Stimulated activated CD4-positive, alpha-beta T cell treated with anti-CD3 and anti-CD28 coated beads, Interleukin-1b, Interleukin-23, amount 100 ng/mL, for 4 hours (primary cell): ENCODE measurements at regions not wholly inside any gene's neighbourhood (a gene's known extent, or its start where the extent isn't known, plus 50 kb on each side); places are given as distances from the start of the nearest gene placed in this dataset.
"Not testable (repeated sequence)": the region's sequence is repeated elsewhere in the genome, so short reads cannot be mapped to it uniquely, and the experiment has no call there.

Experiments used
- DNase-seq, 2 donors: peaks; one replicate each; pipeline ENCODE4 v3.0.0-alpha.2; 2020; ENCODE audit warnings: low read depth in 2 of 2

- no peak for DNase-seq
Observed at GRCh38 chr13:48843630-48844380, 131.9 kb upstream of the FNDC3A start.

GRCh38 chr13:48844676-48845075, 131.0 kb upstream of the FNDC3A start:
- no peak for DNase-seq

GRCh38 chr13:48849515-48849914, 126.2 kb upstream of the FNDC3A start:
- no peak for DNase-seq

DNA sequence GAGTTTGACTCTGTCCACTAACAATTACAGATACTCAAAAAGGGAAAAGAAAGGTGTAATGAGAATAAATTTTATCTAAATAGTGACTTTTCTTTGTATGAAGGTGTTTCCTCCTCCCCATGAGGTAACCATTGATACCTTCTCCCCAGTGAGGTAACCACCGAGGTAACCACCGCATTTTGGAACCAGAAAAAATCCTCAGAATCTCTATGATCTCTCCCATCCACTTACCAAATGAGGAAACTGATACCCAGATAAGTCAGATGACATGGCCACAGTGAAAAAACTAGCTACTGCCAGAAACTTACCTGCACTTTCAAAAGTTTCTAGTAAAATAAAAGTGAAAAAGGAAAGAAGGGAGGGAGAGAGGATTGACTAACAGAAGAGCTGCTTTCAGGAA, 124.0 kb upstream of the FNDC3A start:
- DNase-seq, result no peak

GRCh38 chr13:48852911-48853727, 122.6 kb upstream of the FNDC3A start:
- no peak for DNase-seq

DNA sequence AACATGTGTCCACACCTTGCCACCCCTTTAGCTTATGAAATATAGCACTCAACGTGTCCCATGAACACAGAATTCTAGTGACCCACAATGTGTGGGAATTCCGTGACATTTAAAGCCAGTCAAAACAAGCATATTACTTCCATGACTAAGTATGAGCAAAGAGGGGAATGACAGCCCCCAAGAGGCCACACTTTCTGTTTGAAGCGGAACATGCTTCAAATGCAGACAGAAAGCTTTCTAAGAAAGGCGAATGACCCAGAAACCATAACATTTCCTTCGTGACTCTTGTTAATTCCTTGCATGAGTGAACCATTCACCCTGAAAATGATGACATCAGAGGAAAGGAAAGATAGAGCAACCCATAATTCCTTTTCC, 122.0 kb upstream of the FNDC3A start:
- no peak for DNase-seq

- DNase-seq, result no peak
Observed at GRCh38 chr13:48857576-48857975, 118.1 kb upstream of the FNDC3A start.

DNA sequence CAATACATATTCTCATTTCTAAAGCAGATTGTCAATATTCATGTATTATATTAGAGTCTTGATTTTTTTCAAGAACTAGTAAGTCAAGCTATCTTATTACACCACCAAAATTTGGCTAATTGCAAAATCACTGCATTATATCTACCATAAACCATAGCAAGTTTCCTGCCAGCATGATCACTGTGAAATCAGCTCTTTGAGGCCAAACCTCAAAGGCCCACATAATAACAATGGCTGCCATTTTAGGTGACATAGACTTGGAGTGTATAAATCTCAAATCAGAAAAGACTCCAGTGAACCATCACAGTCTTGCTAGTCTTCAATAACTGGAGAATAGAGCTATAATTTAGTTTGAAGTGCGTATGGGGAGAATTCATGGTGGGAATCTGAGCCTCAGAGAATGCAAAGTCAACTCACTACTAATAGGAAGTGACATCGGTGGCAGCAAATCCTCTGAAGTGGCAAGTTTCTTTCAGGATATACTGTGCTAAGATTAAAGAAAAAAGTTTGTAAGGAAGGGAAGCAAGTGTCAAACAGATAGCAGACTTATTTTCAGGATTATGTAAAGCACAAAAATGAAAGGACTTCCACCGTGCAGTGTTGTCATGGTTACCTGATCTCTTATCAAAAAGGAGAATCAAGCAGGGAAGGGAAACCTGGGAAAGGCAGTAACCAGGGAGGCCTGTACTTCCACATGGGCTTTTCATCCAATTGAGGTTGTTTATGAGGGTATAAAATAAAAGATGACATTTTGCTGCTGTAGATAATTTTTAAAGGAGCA, 117.4 kb upstream of the FNDC3A start:
- no peak for DNase-seq

DNA sequence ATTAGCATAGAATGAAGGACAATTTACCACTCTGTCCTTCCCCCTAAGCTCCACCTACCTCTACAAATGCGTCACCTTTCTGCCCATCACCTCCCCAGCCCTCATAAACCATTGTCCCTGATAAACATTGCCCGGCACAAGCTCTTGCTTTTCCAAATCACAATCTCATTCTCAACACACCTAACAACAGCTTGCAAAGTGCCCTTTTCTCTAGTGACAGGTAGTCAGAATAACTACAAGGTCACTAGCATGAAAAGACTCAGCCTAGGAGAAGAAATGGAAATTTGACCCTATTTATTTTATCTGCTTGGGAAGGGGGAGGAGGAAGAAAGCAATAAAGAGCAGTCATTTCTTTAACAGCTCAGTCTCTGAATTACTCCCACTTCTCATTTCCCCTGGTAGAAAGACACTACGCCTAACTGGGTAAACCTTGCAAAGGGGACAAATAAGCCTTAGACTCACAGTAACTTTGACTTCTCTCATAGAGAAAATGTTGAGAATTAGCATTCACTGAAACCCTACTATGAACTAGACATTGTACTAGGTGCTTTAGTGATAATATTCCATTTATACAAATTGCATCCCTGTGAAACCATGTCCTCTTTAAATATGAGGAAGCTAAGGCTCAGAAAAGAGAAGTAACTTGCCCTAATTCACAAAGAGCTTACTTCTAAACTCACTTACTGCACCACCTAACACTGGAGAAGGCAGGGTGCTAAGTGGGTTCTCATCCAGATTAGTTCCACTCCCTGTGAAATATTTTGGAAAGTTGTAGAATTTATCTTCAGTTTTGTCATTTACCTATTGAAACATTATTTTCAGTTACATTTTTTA, 116.2 kb upstream of the FNDC3A start:
- no peak for DNase-seq

DNA sequence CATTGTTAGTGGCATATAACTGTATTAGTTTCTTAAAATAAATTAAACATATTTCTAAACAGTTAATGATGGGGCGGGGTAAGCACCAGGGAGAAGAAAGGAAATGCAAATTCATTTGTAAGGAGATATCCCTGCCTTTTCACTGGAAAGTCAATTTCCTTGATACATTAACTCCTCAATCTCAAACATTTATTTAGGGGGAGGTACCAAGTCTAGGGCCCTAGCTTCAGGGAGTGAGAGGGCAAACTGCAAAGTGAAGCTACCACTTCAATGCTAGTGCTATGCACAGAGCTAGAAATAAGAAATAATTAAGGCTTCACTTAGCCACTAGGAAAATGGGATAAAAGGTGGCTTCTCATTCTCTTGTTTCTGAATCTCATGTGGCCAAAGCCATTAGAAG, 115.3 kb upstream of the FNDC3A start:
- DNase-seq, result no peak

- no peak for DNase-seq
Observed at GRCh38 chr13:48862572-48862971, 113.1 kb upstream of the FNDC3A start.

DNA sequence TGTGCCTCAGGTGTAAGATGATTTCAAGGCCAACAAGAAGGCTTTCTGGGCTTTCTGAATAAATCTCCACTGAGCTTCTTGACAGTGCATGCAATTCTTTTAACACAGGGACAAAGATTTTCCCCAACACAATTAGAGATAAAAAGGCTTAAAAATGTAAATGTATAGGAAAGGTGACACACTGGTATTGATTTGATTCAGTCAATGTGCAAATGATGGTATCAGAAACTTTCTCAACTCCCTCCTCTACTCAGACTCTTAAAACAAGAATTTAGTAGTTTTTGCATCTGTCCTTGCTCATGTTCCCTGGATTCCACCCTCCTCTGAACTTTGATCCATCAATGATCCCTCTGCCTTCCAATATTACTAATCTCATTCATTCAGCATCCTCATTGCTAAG, 111.6 kb upstream of the FNDC3A start:
- no peak for DNase-seq

DNA sequence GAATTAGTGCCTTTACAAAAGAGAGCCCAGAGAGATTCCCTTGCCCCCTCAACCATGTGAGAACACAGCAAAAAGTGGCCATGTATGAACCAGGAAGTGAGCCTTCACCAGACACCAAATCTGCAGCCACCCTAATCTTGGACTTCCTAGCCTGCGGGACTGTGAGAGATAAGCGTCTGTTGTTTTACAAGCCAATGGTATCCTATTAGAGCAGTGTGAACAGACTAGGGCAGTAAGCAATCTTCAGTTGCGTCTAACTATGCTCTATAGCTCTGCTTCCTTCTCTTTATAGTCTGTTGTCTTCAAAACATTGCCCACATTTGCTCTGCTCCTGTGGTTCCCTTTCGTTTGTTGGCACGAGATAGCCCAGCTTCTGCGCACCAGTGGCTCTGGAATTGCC, 109.5 kb upstream of the FNDC3A start:
- DNase-seq, result no peak

DNA sequence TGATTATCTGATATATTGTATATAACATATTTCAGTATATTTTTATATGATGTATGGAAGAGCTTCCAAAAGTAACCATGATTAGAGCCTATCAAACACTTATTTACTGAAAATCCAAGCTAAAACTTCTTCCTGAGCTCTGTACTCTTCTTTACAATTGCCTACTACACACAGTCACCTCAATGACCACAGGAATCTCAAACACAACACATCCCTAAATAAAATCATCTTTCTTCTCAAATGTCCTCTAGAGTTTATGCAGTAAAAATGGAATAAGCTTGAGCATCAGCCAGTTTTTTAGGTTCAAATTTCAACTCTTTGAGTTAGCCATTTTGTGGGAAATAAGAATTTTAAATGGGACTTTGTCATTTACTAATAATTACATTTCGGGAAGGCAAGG, 102.6 kb upstream of the FNDC3A start:
- no peak for DNase-seq

DNA sequence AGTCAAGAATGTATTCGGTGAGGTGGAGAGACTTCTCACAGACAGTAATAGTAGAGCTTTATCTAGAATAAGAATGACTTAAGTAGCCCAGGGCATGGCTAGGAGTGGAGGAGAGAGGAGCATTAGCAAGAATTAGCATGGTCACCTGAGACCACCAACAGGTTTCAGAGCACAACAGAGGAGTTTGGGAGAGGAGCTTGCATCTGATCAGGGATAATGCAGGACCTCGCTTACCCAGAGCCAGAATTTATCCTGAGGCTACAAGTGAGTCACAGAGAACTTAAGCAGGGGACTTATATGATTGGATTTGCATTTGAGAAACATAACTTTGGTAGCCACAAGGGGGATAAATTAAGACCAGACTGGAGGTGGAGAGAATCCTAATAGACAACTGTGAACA, 102.1 kb upstream of the FNDC3A start:
- DNase-seq, result no peak

- no peak for DNase-seq
Observed at GRCh38 chr13:48874165-48874564, 101.5 kb upstream of the FNDC3A start.

GRCh38 chr13:48875047-48875446, 100.7 kb upstream of the FNDC3A start:
- no peak for DNase-seq

DNA sequence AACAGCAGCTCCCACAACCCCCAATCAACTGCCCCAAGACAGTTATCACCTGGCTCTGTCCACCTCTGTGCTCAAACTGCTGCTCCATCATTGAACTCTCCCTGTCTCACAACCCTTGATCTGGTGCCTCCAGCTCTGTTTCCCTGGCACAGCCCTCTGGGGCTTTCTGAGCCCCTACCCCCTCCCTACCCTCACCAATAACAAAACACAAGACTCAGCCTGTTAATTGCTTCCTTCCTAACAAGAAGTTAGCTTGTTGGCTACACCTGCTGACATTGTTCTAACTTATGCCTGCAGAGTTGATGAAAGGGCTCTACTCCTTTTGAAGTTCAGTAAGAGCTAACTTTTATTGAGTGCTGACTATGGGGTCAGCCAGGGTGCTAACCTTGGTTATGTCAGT, 99.4 kb upstream of the FNDC3A start:
- no peak for DNase-seq

- no peak for DNase-seq
Observed at GRCh38 chr13:48879432-48879831, 96.3 kb upstream of the FNDC3A start.

- no peak for DNase-seq
Observed at GRCh38 chr13:48879854-48880253, 95.9 kb upstream of the FNDC3A start.

GRCh38 chr13:48883786-48884185, 91.9 kb upstream of the FNDC3A start:
- DNase-seq, result not testable (repeated sequence)

- DNase-seq, result no peak
Observed at GRCh38 chr13:48885027-48885395, 90.7 kb upstream of the FNDC3A start.
